B cell (primary cell): ENCODE measurements at regions not wholly inside any gene's neighbourhood (a gene's known extent, or its start where the extent isn't known, plus 50 kb on each side); places are given as distances from the start of the nearest gene placed in this dataset.

ENCODE experiments used
- ATAC-seq: fragments of 200-7000 bp; cut with Tn5 transposase; one replicate; pipeline ENCODE4 v1.10.0; 2021; ENCODE audit warnings: low read depth, mild to moderate bottlenecking, moderate number of reproducible peaks, moderate library complexity
- CTCF ChIA-PET: fragments of 350-600 bp; sonication (Branson Sonifier 250); formaldehyde crosslinking; loops from one replicate; lab custom pipeline; 2021; ENCODE audit warnings: antibody characterized with exemption, inconsistent platforms; lab: Charles Lee
- POLR2A ChIA-PET: fragments of 350-600 bp; sonication (Branson Sonifier 250); formaldehyde crosslinking; loops from one replicate; lab custom pipeline; 2021; ENCODE audit warnings: antibody characterized with exemption; lab: Charles Lee
- DNase-seq: peaks from one replicate; pipeline ENCODE4 v3.0.0; 2013
- H2AFZ ChIP-seq: 2 replicates; pipeline ENCODE4 v1.6.1; 2012; ENCODE audit warnings: mild to moderate bottlenecking, low read depth, low read length; ENCODE audit not compliant: insufficient read depth, poor library complexity, severe bottlenecking
- H3K27ac ChIP-seq, 2 donors: 1 replicate in 1 of 2; 2 replicates in 1 of 2; pipeline ENCODE4 v1.5.1; 2012 to 2013; ENCODE audit warnings: low read length in 2 of 2, mild to moderate bottlenecking in 2 of 2, moderate library complexity in 1 of 2
- H3K27me3 ChIP-seq, 4 experiments: fragments of 200-600 bp in 1 of 4; sonication (generic) in 1 of 4; replicated peaks in 1 of 4; 1 replicate in 2 of 4; 2 replicates in 2 of 4; pipeline versions ENCODE4 v1.6.1 to v1.7.0; 2013 to 2016; ENCODE audit warnings: low read length in 3 of 4, mild to moderate bottlenecking in 2 of 4, mixed read lengths in 1 of 4, moderate library complexity in 1 of 4; ENCODE audit not compliant: insufficient read depth in 4 of 4, control insufficient read depth in 3 of 4; ENCODE audit errors: control extremely low read depth in 1 of 4
- H3K36me3 ChIP-seq, 2 experiments: replicated peaks in 1 of 2; 1 replicate in 1 of 2; 2 replicates in 1 of 2; pipeline versions ENCODE4 v1.6.1 to v1.7.1; 2013; ENCODE audit warnings: low read length in 1 of 2; ENCODE audit not compliant: insufficient read depth in 2 of 2, control insufficient read depth in 1 of 2; ENCODE audit errors: control extremely low read depth in 1 of 2, extremely low read depth in 1 of 2
- H3K4me1 ChIP-seq, 2 donors: fragments of 200-600 bp in 1 of 2; sonication (generic) in 1 of 2; 1 replicate in 1 of 2; 2 replicates in 1 of 2; pipeline versions ENCODE4 v1.5.1 to v1.6.1; 2013 to 2017; ENCODE audit warnings: low read length in 2 of 2; ENCODE audit not compliant: control insufficient read depth in 2 of 2, insufficient read depth in 2 of 2
- H3K4me2 ChIP-seq: replicated peaks from 2 replicates; pipeline ENCODE3; 2012; ENCODE audit warnings: mild to moderate bottlenecking, low read depth, low read length; ENCODE audit not compliant: poor library complexity, severe bottlenecking
- H3K4me3 ChIP-seq, 5 experiments: fragments of 200-600 bp in 1 of 5; sonication (generic) in 1 of 5; 1 replicate in 3 of 5; 2 replicates in 2 of 5; pipeline versions ENCODE4 v1.5.1 to v1.7.0; 2011 to 2016; ENCODE audit warnings: low read length in 4 of 5, mild to moderate bottlenecking in 4 of 5, low read depth in 2 of 5, control low read depth in 1 of 5, moderate library complexity in 1 of 5; ENCODE audit not compliant: insufficient read depth in 1 of 5; ENCODE audit errors: control extremely low read depth in 1 of 5, extremely low read depth in 1 of 5
- H3K79me2 ChIP-seq: fragments of 200-600 bp; sonication (generic); one replicate; pipeline ENCODE4 v1.6.0; 2016; ENCODE audit warnings: low read length; ENCODE audit not compliant: control insufficient read depth, insufficient read depth
- H3K9ac ChIP-seq: fragments of 200-600 bp; sonication (generic); 2 replicates; pipeline ENCODE4 v1.6.1; 2017; ENCODE audit warnings: mild to moderate bottlenecking, low read length, moderate library complexity
- H3K9me3 ChIP-seq, 3 donors: one replicate each; pipeline versions ENCODE4 v1.6.1 to v1.7.1; 2013; ENCODE audit warnings: low read length in 2 of 3; ENCODE audit not compliant: control insufficient read depth in 2 of 3, insufficient read depth in 1 of 3; ENCODE audit errors: control extremely low read depth in 1 of 3
- H4K20me1 ChIP-seq: 2 replicates; pipeline ENCODE4 v1.6.0; 2012; ENCODE audit warnings: mild to moderate bottlenecking, low read length; ENCODE audit not compliant: insufficient read depth, control insufficient read depth, poor library complexity, severe bottlenecking
- H3K27ac Mint-ChIP-seq: one replicate; pipeline ENCODE4 v1.8.0; 2021; ENCODE audit warnings: mixed read lengths
- H3K27me3 Mint-ChIP-seq: one replicate; pipeline ENCODE4 v1.8.0; 2021; ENCODE audit warnings: mixed read lengths
- H3K4me1 Mint-ChIP-seq: one replicate; pipeline ENCODE4 v1.8.0; 2021; ENCODE audit warnings: mixed read lengths
- H3K4me3 Mint-ChIP-seq: one replicate; pipeline ENCODE4 v1.8.0; 2021; ENCODE audit warnings: mixed read lengths
- H3K9me3 Mint-ChIP-seq: one replicate; pipeline ENCODE4 v1.8.0; 2022; ENCODE audit warnings: mixed read lengths; ENCODE audit not compliant: insufficient read depth
- EZH2 ChIP-seq: IDR thresholded peaks from 2 replicates; pipeline ENCODE4 v1.6.1; 2012; ENCODE audit warnings: borderline replicate concordance, low read depth, mild to moderate bottlenecking, moderate library complexity, low read length; ENCODE audit not compliant: insufficient read depth, poor library complexity, severe bottlenecking
- WGBS: methylation state at CpG from one replicate; pipeline ENCODE4 v1.1.5; 2013; ENCODE audit warnings: missing lambda C conversion rate; ENCODE audit not compliant: insufficient coverage; 5-methylcytosine and 5-hydroxymethylcytosine counted together
- intact Hi-C: fragments of 100-400 bp; cut with micrococcal nuclease; formaldehyde crosslinking; loops from one replicate; pipeline ENCODE4 v1.10.0; 2022
- TF ChIP-seq, protein P1 (sequence below): fragments of 200-600 bp; IDR thresholded peaks from one replicate; pipeline ENCODE4 v1.8.0; 2022; ENCODE audit warnings: antibody characterized with exemption, mild to moderate bottlenecking

DNA sequence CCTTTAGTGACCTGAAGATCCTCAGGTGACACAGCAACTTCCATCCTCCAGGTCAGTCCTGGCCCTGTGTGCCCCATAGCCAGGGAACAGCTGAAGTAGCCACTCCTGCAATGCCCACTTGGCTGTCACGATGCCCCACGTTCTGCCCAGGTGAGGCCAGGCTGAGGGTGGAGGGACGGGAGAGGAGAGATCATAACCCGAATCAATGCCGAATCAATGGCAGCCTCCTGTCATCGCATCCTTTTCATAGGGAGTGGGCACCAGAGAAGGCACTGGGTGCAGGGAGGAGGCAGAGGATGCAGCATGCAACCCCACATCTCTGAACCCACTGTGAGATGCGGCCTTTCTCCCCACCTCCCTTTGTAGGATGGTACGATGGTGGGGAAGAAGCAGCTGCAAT lies 75.3 kb upstream of the EPC2 start:
- DNase-seq = no peak
- TF ChIP-seq, protein P1, sequence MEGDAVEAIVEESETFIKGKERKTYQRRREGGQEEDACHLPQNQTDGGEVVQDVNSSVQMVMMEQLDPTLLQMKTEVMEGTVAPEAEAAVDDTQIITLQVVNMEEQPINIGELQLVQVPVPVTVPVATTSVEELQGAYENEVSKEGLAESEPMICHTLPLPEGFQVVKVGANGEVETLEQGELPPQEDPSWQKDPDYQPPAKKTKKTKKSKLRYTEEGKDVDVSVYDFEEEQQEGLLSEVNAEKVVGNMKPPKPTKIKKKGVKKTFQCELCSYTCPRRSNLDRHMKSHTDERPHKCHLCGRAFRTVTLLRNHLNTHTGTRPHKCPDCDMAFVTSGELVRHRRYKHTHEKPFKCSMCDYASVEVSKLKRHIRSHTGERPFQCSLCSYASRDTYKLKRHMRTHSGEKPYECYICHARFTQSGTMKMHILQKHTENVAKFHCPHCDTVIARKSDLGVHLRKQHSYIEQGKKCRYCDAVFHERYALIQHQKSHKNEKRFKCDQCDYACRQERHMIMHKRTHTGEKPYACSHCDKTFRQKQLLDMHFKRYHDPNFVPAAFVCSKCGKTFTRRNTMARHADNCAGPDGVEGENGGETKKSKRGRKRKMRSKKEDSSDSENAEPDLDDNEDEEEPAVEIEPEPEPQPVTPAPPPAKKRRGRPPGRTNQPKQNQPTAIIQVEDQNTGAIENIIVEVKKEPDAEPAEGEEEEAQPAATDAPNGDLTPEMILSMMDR = no peak
- no peak for TF ChIP-seq EZH2
- Histone ChIP-seq H3K27me3 (no peaks in the 10 kb centered on the region), H3K9me3 (no peaks in the 10 kb centered on the region), H3K27ac (no peak overlapping the region), H3K4me3 (no peak overlapping the region), H3K36me3 (no peaks in the 10 kb centered on the region), H2AFZ (no peak overlapping the region), H3K4me2 (no peak overlapping the region), H3K79me2 (no peaks in the 10 kb centered on the region), H4K20me1 (no peaks in the 10 kb centered on the region), H3K9ac (no peak overlapping the region), H3K4me1 (no peaks in the 10 kb centered on the region)
- Mint-ChIP-seq H3K4me1 (no peaks in the 10 kb centered on the region), H3K4me3 (no peak overlapping the region), H3K27me3 (peaks cover 14% of the 10 kb centered on the region), H3K9me3 (no peaks in the 10 kb centered on the region), H3K27ac (no peak overlapping the region)
- no peak for ATAC-seq
- ChIA-PET CTCF (no interaction called here), POLR2A (no interaction called here)
- intact Hi-C loops = loop anchor here (5.0 kb wide), 1 partner anchor 993 kb away; no protein-coding TSS in a partner anchor
- WGBS = 96% methylated on average over 6 of the region's 8 CpGs

- Mint-ChIP-seq H3K9me3 (no peaks in the 10 kb centered on the region), H3K4me1 (no peaks in the 10 kb centered on the region), H3K27me3 (peaks cover 13% of the 10 kb centered on the region), H3K27ac (no peak overlapping the region), H3K4me3 (no peak overlapping the region)
- Histone ChIP-seq H4K20me1 (no peaks in the 10 kb centered on the region), H3K4me3 (no peak overlapping the region), H3K79me2 (no peaks in the 10 kb centered on the region), H3K36me3 (no peaks in the 10 kb centered on the region), H3K4me2 (no peak overlapping the region), H3K9me3 (no peaks in the 10 kb centered on the region), H3K27ac (no peak overlapping the region), H3K4me1 (no peaks in the 10 kb centered on the region), H2AFZ (no peak overlapping the region), H3K9ac (no peak overlapping the region), H3K27me3 (peaks cover 0 to 3% (median 0%) of the 10 kb centered on the region in 4 experiments)
- intact Hi-C loops = no loop called here
- ATAC-seq = no peak
- TF ChIP-seq, protein P1 = no peak
- TF ChIP-seq EZH2 = no peak
- ChIA-PET CTCF (no interaction called here), POLR2A (no interaction called here)
- DNase-seq = no peak
- WGBS = 94% methylated on average over 7 of the region's 7 CpGs
Measured at GRCh38 chr2:148570989-148571388, 73.6 kb upstream of the EPC2 start.
